A673 (cell line): ENCODE measurements at regions not wholly inside any gene's neighbourhood (a gene's known extent, or its start where the extent isn't known, plus 50 kb on each side); places are given as distances from the start of the nearest gene placed in this dataset.

Experiments
- EZH2 ChIP-seq: fragments of 200-600 bp; sonication (generic); IDR thresholded peaks from 2 replicates; pipeline ENCODE4 v1.6.1; 2017; ENCODE audit warnings: borderline replicate concordance, low read depth, mild to moderate bottlenecking, mixed read lengths, antibody characterized with exemption, low read length; ENCODE audit not compliant: poor library complexity, severe bottlenecking
- TF ChIP-seq, protein P1 (sequence below): fragments of 300-800, 200-600 bp; sonication (generic); conservative IDR thresholded peaks from 2 replicates; pipeline ENCODE4 v1.5.1; 2017; ENCODE audit warnings: low read depth, mild to moderate bottlenecking, antibody characterized with exemption, low read length, moderate library complexity, mixed read lengths

DNA sequence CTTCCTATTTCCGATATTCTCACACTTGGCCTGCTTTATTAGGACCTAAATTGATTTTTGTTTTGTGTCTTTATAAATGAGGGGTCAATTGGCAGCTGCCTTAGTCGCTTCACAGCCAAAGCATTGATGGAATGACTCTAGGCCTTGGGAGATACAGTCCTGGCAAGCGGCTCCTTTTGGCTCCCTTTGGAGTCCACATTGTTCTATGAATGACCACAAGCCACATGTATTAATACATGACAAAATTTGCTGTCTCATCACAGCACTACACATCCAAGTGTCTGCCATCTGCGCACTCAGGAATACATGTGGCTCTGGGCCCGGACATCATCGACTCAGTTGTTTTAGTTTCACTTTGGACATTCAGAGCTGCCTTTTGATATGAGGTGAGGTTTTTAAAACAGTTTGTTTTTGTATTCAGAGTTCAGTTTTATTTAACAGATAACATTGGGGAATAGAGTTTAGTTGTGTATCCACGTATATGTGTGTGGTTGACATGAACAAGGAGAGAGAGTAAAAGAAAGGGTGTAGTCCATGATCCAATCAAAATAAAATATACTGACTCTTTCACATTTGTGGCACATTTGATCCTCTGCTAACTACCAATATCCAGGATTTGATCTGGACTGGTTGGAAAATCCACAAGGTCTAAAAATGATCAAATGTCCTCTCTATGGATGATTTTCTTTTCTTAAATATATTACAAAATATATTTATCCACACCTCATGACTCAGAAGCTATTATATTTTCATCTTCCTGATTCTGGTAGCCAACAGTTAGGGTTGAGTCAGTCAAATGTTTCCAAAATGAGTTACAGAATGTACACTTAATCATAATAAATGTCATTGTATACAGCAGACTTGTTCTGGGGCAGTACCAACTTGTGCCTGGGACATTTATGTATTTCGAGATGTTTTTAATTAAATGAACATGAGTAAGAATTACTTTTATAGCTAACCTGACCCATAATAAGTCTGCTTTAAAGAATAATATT, 114.0 kb upstream of the MTAP start:
- no peak for TF ChIP-seq EZH2
- TF ChIP-seq, protein P1, sequence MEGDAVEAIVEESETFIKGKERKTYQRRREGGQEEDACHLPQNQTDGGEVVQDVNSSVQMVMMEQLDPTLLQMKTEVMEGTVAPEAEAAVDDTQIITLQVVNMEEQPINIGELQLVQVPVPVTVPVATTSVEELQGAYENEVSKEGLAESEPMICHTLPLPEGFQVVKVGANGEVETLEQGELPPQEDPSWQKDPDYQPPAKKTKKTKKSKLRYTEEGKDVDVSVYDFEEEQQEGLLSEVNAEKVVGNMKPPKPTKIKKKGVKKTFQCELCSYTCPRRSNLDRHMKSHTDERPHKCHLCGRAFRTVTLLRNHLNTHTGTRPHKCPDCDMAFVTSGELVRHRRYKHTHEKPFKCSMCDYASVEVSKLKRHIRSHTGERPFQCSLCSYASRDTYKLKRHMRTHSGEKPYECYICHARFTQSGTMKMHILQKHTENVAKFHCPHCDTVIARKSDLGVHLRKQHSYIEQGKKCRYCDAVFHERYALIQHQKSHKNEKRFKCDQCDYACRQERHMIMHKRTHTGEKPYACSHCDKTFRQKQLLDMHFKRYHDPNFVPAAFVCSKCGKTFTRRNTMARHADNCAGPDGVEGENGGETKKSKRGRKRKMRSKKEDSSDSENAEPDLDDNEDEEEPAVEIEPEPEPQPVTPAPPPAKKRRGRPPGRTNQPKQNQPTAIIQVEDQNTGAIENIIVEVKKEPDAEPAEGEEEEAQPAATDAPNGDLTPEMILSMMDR, result no peak
